Parathyroid adenoma (tissue), 2 donors: ENCODE measurements at regions not wholly inside any gene's neighbourhood (a gene's known extent, or its start where the extent isn't known, plus 50 kb on each side); places are given as distances from the start of the nearest gene placed in this dataset.

Source experiments
- H2AFZ ChIP-seq: fragments of 300-600 bp; sonication (generic); one replicate; pipeline ENCODE4 v1.7.0; 2017; ENCODE audit warnings: antibody characterized with exemption, mild to moderate bottlenecking
- H3K27ac ChIP-seq: fragments of 300-600 bp; sonication (generic); one replicate; pipeline ENCODE4 v1.7.0; 2017
- H3K27me3 ChIP-seq: fragments of 300-600 bp; sonication (generic); one replicate; pipeline ENCODE4 v1.7.0; 2017; ENCODE audit warnings: low read length; ENCODE audit not compliant: control insufficient read depth, insufficient read depth
- H3K36me3 ChIP-seq: fragments of 300-600 bp; sonication (generic); one replicate; pipeline ENCODE4 v1.7.0; 2017; ENCODE audit warnings: low read length; ENCODE audit not compliant: control insufficient read depth, insufficient read depth
- H3K4me1 ChIP-seq: fragments of 300-600 bp; sonication (generic); one replicate; pipeline ENCODE4 v1.7.0; 2017; ENCODE audit warnings: control low read depth
- H3K4me2 ChIP-seq: fragments of 300-600 bp; sonication (generic); one replicate; pipeline ENCODE4 v1.7.0; 2017; ENCODE audit warnings: low read length
- H3K4me3 ChIP-seq: fragments of 300-600 bp; sonication (generic); one replicate; pipeline ENCODE4 v1.7.0; 2017; ENCODE audit warnings: low read depth, low read length
- H3K79me2 ChIP-seq: fragments of 300-600 bp; sonication (generic); one replicate; pipeline ENCODE4 v1.7.0; 2017; ENCODE audit warnings: control low read depth
- H3K9ac ChIP-seq: fragments of 300-600 bp; sonication (generic); one replicate; pipeline ENCODE4 v1.7.0; 2017; ENCODE audit warnings: mild to moderate bottlenecking
- H3K9me3 ChIP-seq: fragments of 300-600 bp; sonication (generic); one replicate; pipeline ENCODE4 v1.7.0; 2017; ENCODE audit warnings: low read length; ENCODE audit not compliant: control insufficient read depth
- CTCF ChIP-seq: fragments of 300-600 bp; sonication (generic); IDR thresholded peaks from one replicate; pipeline ENCODE4 v1.7.0; 2017; ENCODE audit warnings: antibody characterized with exemption, mild to moderate bottlenecking
- donor health status: primary hyperparathyroidism.

- H3K27me3 ChIP-seq, result no peaks in the 10 kb centered on the region
- TF ChIP-seq CTCF, result no peak
- H3K9me3 ChIP-seq, result no peaks in the 10 kb centered on the region
- no peaks in the 10 kb centered on the region for H3K4me1 ChIP-seq
- H3K27ac ChIP-seq, result no peak overlapping the region
- no peak overlapping the region for H3K4me2 ChIP-seq
- no peak overlapping the region for H3K4me3 ChIP-seq
- H3K79me2 ChIP-seq, result no peaks in the 10 kb centered on the region
- H2AFZ ChIP-seq, result no peak overlapping the region
- H3K9ac ChIP-seq, result no peak overlapping the region
- no peaks in the 10 kb centered on the region for H3K36me3 ChIP-seq
Observed at GRCh38 chr3:144875211-144875610, 903.6 kb downstream of the DIPK2A start.

- no peak overlapping the region for H3K4me2 ChIP-seq
Observed at GRCh38 chr3:144877356-144877755, 905.7 kb downstream of the DIPK2A start.

GRCh38 chr3:144879701-144880100 is 908.1 kb downstream of the DIPK2A start:
- Histone ChIP-seq H2AFZ (no peak overlapping the region), H3K4me1 (no peaks in the 10 kb centered on the region), H3K27ac (no peak overlapping the region), H3K36me3 (no peaks in the 10 kb centered on the region), H3K4me3 (no peak overlapping the region), H3K9ac (no peak overlapping the region), H3K27me3 (no peaks in the 10 kb centered on the region), H3K9me3 (peaks cover 4% of the 10 kb centered on the region), H3K79me2 (no peaks in the 10 kb centered on the region), H3K4me2 (no peak overlapping the region)
- TF ChIP-seq CTCF, result no peak

More at GRCh38 chr3:144877356-144877755, 905.7 kb downstream of the DIPK2A start:
- Histone ChIP-seq H3K9me3 (peaks cover 4% of the 10 kb centered on the region), H3K27me3 (no peaks in the 10 kb centered on the region), H3K4me3 (no peak overlapping the region), H3K9ac (no peak overlapping the region), H3K79me2 (no peaks in the 10 kb centered on the region), H3K36me3 (no peaks in the 10 kb centered on the region), H2AFZ (no peak overlapping the region), H3K27ac (no peak overlapping the region), H3K4me1 (no peaks in the 10 kb centered on the region)
- TF ChIP-seq CTCF, result no peak

- Histone ChIP-seq H3K9me3 (no peaks in the 10 kb centered on the region), H3K79me2 (no peaks in the 10 kb centered on the region), H2AFZ (no peak overlapping the region), H3K9ac (no peak overlapping the region), H3K4me3 (no peak overlapping the region), H3K27ac (no peak overlapping the region), H3K4me1 (no peaks in the 10 kb centered on the region), H3K27me3 (no peaks in the 10 kb centered on the region), H3K36me3 (no peaks in the 10 kb centered on the region), H3K4me2 (no peak overlapping the region)
- no peak for TF ChIP-seq CTCF
Observed at GRCh38 chr3:144893980-144894379, 922.4 kb downstream of the DIPK2A start.

GRCh38 chr3:144894576-144894975 is 923.0 kb downstream of the DIPK2A start:
- Histone ChIP-seq H3K27me3 (no peaks in the 10 kb centered on the region), H3K9me3 (no peaks in the 10 kb centered on the region), H3K36me3 (no peaks in the 10 kb centered on the region), H2AFZ (no peak overlapping the region), H3K79me2 (no peaks in the 10 kb centered on the region), H3K4me3 (no peak overlapping the region), H3K4me2 (no peak overlapping the region), H3K4me1 (no peaks in the 10 kb centered on the region), H3K9ac (no peak overlapping the region), H3K27ac (no peak overlapping the region)
- TF ChIP-seq CTCF, result no peak
